Smooth muscle cell (in vitro differentiated cells): ENCODE measurements at regions not wholly inside any gene's neighbourhood (a gene's known extent, or its start where the extent isn't known, plus 50 kb on each side); places are given as distances from the start of the nearest gene placed in this dataset.
"Not testable (repeated sequence)": the region's sequence is repeated elsewhere in the genome, so short reads cannot be mapped to it uniquely, and the experiment has no call there.

Experiments
- DNase-seq: peaks from one replicate; lab custom pipeline; 2025; ENCODE audit not compliant: unreplicated experiment; lab: John Stamatoyannopoulos, UW
- H2AFZ ChIP-seq: fragments of 200-600 bp; sonication (generic); 2 replicates; pipeline ENCODE4 v1.6.0; 2016; ENCODE audit warnings: antibody characterized with exemption, low read depth, mild to moderate bottlenecking
- H3F3A ChIP-seq: fragments of 200-600 bp; sonication (generic); 2 replicates; pipeline ENCODE4 v1.6.0; 2017; ENCODE audit warnings: antibody characterized with exemption, low read depth
- H3K27ac ChIP-seq: fragments of 200-600 bp; sonication (generic); 2 replicates; pipeline ENCODE4 v1.5.1; 2016; ENCODE audit warnings: low read depth, mild to moderate bottlenecking
- H3K27me3 ChIP-seq: fragments of 200-600 bp; sonication (generic); 2 replicates; pipeline ENCODE4 v1.6.1; 2016; ENCODE audit warnings: low read depth, mild to moderate bottlenecking
- H3K36me3 ChIP-seq: fragments of 200-600 bp; sonication (generic); 2 replicates; pipeline ENCODE4 v1.5.1; 2016; ENCODE audit warnings: low read depth
- H3K4me1 ChIP-seq: fragments of 200-600 bp; sonication (generic); 2 replicates; pipeline ENCODE4 v1.5.1; 2016; ENCODE audit warnings: low read depth
- H3K4me2 ChIP-seq: fragments of 200-600 bp; sonication (generic); 2 replicates; pipeline ENCODE4 v1.6.0; 2016; ENCODE audit warnings: mild to moderate bottlenecking
- H3K4me3 ChIP-seq: fragments of 200-600 bp; sonication (generic); 2 replicates; pipeline ENCODE4 v1.5.1; 2016; ENCODE audit warnings: mild to moderate bottlenecking
- H3K79me2 ChIP-seq: fragments of 200-600 bp; sonication (generic); 2 replicates; pipeline ENCODE4 v1.6.0; 2016; ENCODE audit warnings: low read depth, mild to moderate bottlenecking
- H3K9ac ChIP-seq: fragments of 200-600 bp; sonication (generic); 2 replicates; pipeline ENCODE4 v1.6.0; 2016; ENCODE audit warnings: low read depth
- H3K9me3 ChIP-seq: fragments of 200-600 bp; sonication (generic); replicated peaks from 2 replicates; pipeline ENCODE4 v1.5.1; 2016; ENCODE audit warnings: low read depth
- H4K20me1 ChIP-seq: fragments of 200-600 bp; sonication (generic); 2 replicates; pipeline ENCODE4 v1.6.0; 2016; ENCODE audit warnings: low read depth
- CTCF ChIP-seq: fragments of 200-600 bp; sonication (generic); IDR thresholded peaks from 2 replicates; pipeline ENCODE4 v1.5.1; 2017; ENCODE audit warnings: borderline replicate concordance, mild to moderate bottlenecking, antibody characterized with exemption; ENCODE audit not compliant: insufficient read depth, poor library complexity, severe bottlenecking
- WGBS: methylation state at CpG from one replicate; pipeline ENCODE4 v1.1.7; 2016; ENCODE audit warnings: low lambda C conversion rate; 5-methylcytosine and 5-hydroxymethylcytosine counted together

DNA sequence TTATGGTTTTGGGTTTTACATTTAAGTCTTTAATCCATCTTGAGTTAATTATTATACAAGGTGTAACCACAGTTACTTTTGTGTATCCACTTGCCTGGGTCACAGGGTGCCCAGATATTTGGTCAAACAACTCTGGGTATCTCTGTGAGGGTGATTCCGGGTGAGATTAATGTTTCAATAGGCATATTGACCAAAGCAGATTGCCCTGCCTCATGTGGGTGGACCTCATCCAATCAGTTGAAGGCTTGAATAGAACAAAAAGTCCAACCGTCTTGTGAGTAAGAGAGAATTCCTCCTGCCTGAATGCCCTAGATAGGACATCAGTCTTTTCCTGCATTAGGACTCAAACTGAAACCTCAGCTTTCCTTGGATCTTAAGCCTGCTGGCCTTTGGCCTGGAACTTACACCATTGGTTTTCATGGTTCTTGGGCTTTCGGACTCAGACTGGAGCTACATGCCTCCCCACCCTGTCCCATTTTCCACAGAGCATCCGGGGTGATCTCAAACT is 68.9 kb upstream of the ST8SIA6 start:
- Histone ChIP-seq H3K36me3 (no peaks in the 10 kb centered on the region), H3K4me1 (no peaks in the 10 kb centered on the region), H3K27ac (no peak overlapping the region), H3K27me3 (no peaks in the 10 kb centered on the region), H3K4me3 (no peak overlapping the region), H4K20me1 (no peaks in the 10 kb centered on the region), H2AFZ (no peak overlapping the region), H3K79me2 (no peaks in the 10 kb centered on the region), H3F3A (no peaks in the 10 kb centered on the region), H3K4me2 (no peak overlapping the region), H3K9ac (no peak overlapping the region), H3K9me3 (no peaks in the 10 kb centered on the region)
- DNase-seq: no peak
- WGBS: 93% methylated on average over 4 of the region's 4 CpGs
- TF ChIP-seq CTCF: no peak

GRCh38 chr10:17522269-17522668 is 67.9 kb upstream of the ST8SIA6 start:
- not testable (repeated sequence) for H3K9me3 ChIP-seq, H3K4me3 ChIP-seq, H3K27ac ChIP-seq, DNase-seq, H3K27me3 ChIP-seq, H3K4me1 ChIP-seq, H4K20me1 ChIP-seq, H2AFZ ChIP-seq, H3K79me2 ChIP-seq, H3K9ac ChIP-seq, H3K4me2 ChIP-seq, H3F3A ChIP-seq, H3K36me3 ChIP-seq
- 88% methylated on average over 2 of the region's 2 CpGs for WGBS

GRCh38 chr10:17519457-17519856 is 65.1 kb upstream of the ST8SIA6 start:
- H3K4me1 ChIP-seq: no peaks in the 10 kb centered on the region
- H3K36me3 ChIP-seq: no peaks in the 10 kb centered on the region
- no peak overlapping the region for H3K4me3 ChIP-seq
- H3K27ac ChIP-seq: no peak overlapping the region
- no peaks in the 10 kb centered on the region for H3K79me2 ChIP-seq
- no peak for DNase-seq
- H3K9me3 ChIP-seq: no peaks in the 10 kb centered on the region
- H3K4me2 ChIP-seq: no peak overlapping the region
- H2AFZ ChIP-seq: no peak overlapping the region
- H4K20me1 ChIP-seq: no peaks in the 10 kb centered on the region
- H3K9ac ChIP-seq: no peak overlapping the region
- no peaks in the 10 kb centered on the region for H3K27me3 ChIP-seq
- H3F3A ChIP-seq: no peaks in the 10 kb centered on the region
- TF ChIP-seq CTCF: no peak

- H3K36me3 ChIP-seq: no peaks in the 10 kb centered on the region
- H4K20me1 ChIP-seq: no peaks in the 10 kb centered on the region
- TF ChIP-seq CTCF: no peak
- no peak overlapping the region for H3K27ac ChIP-seq
- H3K4me2 ChIP-seq: no peak overlapping the region
- H3K27me3 ChIP-seq: no peaks in the 10 kb centered on the region
- no peaks in the 10 kb centered on the region for H3K4me1 ChIP-seq
- no peak for DNase-seq
- H3K9me3 ChIP-seq: no peaks in the 10 kb centered on the region
- no peak overlapping the region for H2AFZ ChIP-seq
- H3F3A ChIP-seq: no peaks in the 10 kb centered on the region
- no peak overlapping the region for H3K4me3 ChIP-seq
- 95% methylated on average over 7 of the region's 7 CpGs for WGBS
- no peaks in the 10 kb centered on the region for H3K79me2 ChIP-seq
- H3K9ac ChIP-seq: no peak overlapping the region
Observed at GRCh38 chr10:17518338-17518737, 63.9 kb upstream of the ST8SIA6 start.
